SU-DHL-6 (cell line): ENCODE measurements at regions not wholly inside any gene's neighbourhood (a gene's known extent, or its start where the extent isn't known, plus 50 kb on each side); places are given as distances from the start of the nearest gene placed in this dataset.

Experiments used
- CTCF ChIP-seq: fragments of 200-600 bp; sonication (generic); IDR thresholded peaks from one replicate; pipeline ENCODE4 v1.5.1; 2017; ENCODE audit warnings: antibody characterized with exemption, mild to moderate bottlenecking, low read length, moderate library complexity; ENCODE audit not compliant: insufficient read depth, poor library complexity, severe bottlenecking
- EZH2phosphoT487 ChIP-seq: fragments of 200-600 bp; sonication (generic), shearing (Covaris generic); conservative IDR thresholded peaks from 2 replicates; pipeline ENCODE4 v1.6.1; 2018; ENCODE audit warnings: mild to moderate bottlenecking, antibody characterized with exemption, low read length, moderate library complexity, mixed read lengths

- TF ChIP-seq CTCF (no peak), EZH2phosphoT487 (no peak)
Observed at GRCh38 chr1:173276922-173277800, 70.0 kb upstream of the TNFSF4 start.
